Kidney tubule cell (primary cell): ENCODE measurements at regions not wholly inside any gene's neighbourhood (a gene's known extent, or its start where the extent isn't known, plus 50 kb on each side); places are given as distances from the start of the nearest gene placed in this dataset.
"Not testable (repeated sequence)": the region's sequence is repeated elsewhere in the genome, so short reads cannot be mapped to it uniquely, and the experiment has no call there.

Source experiments
- DNase-seq: peaks from one replicate; pipeline ENCODE4 v3.0.0-alpha.2; 2018; ENCODE audit warnings: low spot score

GRCh38 chr14:58730792-58731464 lies 93.2 kb downstream of the DACT1 start:
- no peak for DNase-seq

GRCh38 chr14:58731465-58732293 lies 93.9 kb downstream of the DACT1 start:
- peak; percentile 99 for DNase-seq

- peak; percentile 32 for DNase-seq
These were observed 94.6 kb downstream of the DACT1 start for GRCh38 chr14:58732387-58732786.

- no peak for DNase-seq
These were observed 95.9 kb downstream of the DACT1 start for GRCh38 chr14:58733451-58734208.

- DNase-seq: no peak
These were observed 97.8 kb downstream of the DACT1 start for GRCh38 chr14:58735596-58735995.

GRCh38 chr14:58736606-58737005 lies 98.8 kb downstream of the DACT1 start:
- no peak for DNase-seq

- no peak for DNase-seq
These were observed 99.7 kb downstream of the DACT1 start for GRCh38 chr14:58737511-58737910.

GRCh38 chr14:58738189-58738836 lies 100.6 kb downstream of the DACT1 start:
- DNase-seq: peak; percentile 89

GRCh38 chr14:58738876-58739275 lies 101.1 kb downstream of the DACT1 start:
- no peak for DNase-seq

GRCh38 chr14:58739674-58740073 lies 101.9 kb downstream of the DACT1 start:
- no peak for DNase-seq

- DNase-seq: no peak
These were observed 102.7 kb downstream of the DACT1 start for GRCh38 chr14:58740379-58740935.

GRCh38 chr14:58744801-58745394 lies 107.1 kb downstream of the DACT1 start:
- DNase-seq: no peak

- peak; percentile 95 for DNase-seq
These were observed 108.5 kb downstream of the DACT1 start for GRCh38 chr14:58746261-58746660.

GRCh38 chr14:58746701-58747100 lies 108.9 kb downstream of the DACT1 start:
- no peak for DNase-seq

GRCh38 chr14:58747181-58747580 lies 109.4 kb downstream of the DACT1 start:
- peak; percentile 62 for DNase-seq

- DNase-seq: not testable (repeated sequence)
These were observed 110.5 kb downstream of the DACT1 start for GRCh38 chr14:58748251-58748650.

GRCh38 chr14:58749066-58749669 lies 111.4 kb downstream of the DACT1 start:
- DNase-seq: peak; percentile 97

- no peak for DNase-seq
These were observed 112.8 kb downstream of the DACT1 start for GRCh38 chr14:58750321-58751269.

GRCh38 chr14:58751788-58752187 lies 114.0 kb downstream of the DACT1 start:
- DNase-seq: no peak

GRCh38 chr14:58752289-58752688 lies 114.5 kb downstream of the DACT1 start:
- DNase-seq: no peak
